Gastrocnemius medialis (tissue), 4 donors: ENCODE measurements at regions not wholly inside any gene's neighbourhood (a gene's known extent, or its start where the extent isn't known, plus 50 kb on each side); places are given as distances from the start of the nearest gene placed in this dataset.

Source experiments
- POLR2A ChIP-seq, 2 donors: fragments of 450-650 bp; IDR thresholded peaks; one replicate each; pipeline ENCODE4 v1.6.1; 2017; ENCODE audit warnings: antibody characterized with exemption in 2 of 2, mild to moderate bottlenecking in 2 of 2, moderate library complexity in 2 of 2
- TF ChIP-seq, protein P1 (sequence below), 5 experiments: fragments of 450-650 bp in 3 of 5; fragments of 200-600 bp in 2 of 5; sonication (generic) in 2 of 5; IDR thresholded peaks in 4 of 5; conservative IDR thresholded peaks in 1 of 5; 1 replicate in 4 of 5; 2 replicates in 1 of 5; pipeline ENCODE4 v1.5.1; 2016 to 2019; ENCODE audit warnings: antibody characterized with exemption in 5 of 5, mild to moderate bottlenecking in 3 of 5, moderate library complexity in 3 of 5

DNA sequence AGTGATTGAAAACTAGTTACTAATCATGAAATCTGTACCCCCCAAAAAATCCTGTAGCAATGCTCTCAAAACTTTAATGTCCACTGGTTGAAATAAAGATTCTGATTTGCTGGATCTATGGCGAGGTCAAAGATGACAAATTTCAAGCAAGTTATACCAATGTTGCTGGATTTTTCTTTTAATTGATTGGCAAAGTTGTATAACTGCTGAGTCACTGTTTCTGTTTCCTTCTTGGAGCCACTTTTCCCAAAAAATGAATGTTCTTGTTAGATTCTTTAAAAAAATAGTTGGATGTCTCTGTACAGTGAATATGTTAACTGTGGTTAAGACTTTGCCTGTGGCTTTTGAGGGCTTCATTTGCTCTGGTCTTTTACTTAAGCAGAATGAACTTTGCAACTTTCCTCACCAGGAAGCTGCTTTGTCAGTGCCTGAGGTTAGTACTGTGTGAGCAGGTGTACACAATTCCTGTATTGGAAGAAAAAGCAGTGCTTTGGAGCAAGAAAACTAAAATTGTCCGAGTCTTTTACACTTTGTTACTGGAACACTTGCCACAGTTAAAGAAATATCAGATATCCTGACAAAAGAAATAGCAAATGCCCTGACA is 1211.9 kb downstream of the MRPL39 start:
- TF ChIP-seq, protein P1, sequence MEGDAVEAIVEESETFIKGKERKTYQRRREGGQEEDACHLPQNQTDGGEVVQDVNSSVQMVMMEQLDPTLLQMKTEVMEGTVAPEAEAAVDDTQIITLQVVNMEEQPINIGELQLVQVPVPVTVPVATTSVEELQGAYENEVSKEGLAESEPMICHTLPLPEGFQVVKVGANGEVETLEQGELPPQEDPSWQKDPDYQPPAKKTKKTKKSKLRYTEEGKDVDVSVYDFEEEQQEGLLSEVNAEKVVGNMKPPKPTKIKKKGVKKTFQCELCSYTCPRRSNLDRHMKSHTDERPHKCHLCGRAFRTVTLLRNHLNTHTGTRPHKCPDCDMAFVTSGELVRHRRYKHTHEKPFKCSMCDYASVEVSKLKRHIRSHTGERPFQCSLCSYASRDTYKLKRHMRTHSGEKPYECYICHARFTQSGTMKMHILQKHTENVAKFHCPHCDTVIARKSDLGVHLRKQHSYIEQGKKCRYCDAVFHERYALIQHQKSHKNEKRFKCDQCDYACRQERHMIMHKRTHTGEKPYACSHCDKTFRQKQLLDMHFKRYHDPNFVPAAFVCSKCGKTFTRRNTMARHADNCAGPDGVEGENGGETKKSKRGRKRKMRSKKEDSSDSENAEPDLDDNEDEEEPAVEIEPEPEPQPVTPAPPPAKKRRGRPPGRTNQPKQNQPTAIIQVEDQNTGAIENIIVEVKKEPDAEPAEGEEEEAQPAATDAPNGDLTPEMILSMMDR (IDR thresholded peaks at IDR 0.05 in 4 of 5, conservative IDR thresholded peaks at IDR 0.05 in 1 of 5): no peak
- TF ChIP-seq POLR2A (IDR thresholded peaks at IDR 0.05): no peak
